HepG2 (cell line): ENCODE measurements at regions not wholly inside any gene's neighbourhood (a gene's known extent, or its start where the extent isn't known, plus 50 kb on each side); places are given as distances from the start of the nearest gene placed in this dataset.

ENCODE experiments used
- ARNT ChIP-seq: fragments of 450-650 bp; IDR thresholded peaks from 2 replicates; pipeline ENCODE4 v1.6.1; 2017
- CTCF ChIP-seq: sonication (generic); formaldehyde crosslinking; IDR thresholded peaks from 2 replicates; pipeline ENCODE4 v1.5.0; 2020; ENCODE audit warnings: mild to moderate bottlenecking, missing genetic modification reagents, moderate library complexity
- MBNL3 ChIP-seq: fragments of 250-450 bp; sonication (Bioruptor Pico); conservative IDR thresholded peaks from 2 replicates; pipeline ENCODE4 v1.8.0; 2022; ENCODE audit warnings: mild to moderate bottlenecking, inconsistent platforms
- POLR2AphosphoS5 ChIP-seq: IDR thresholded peaks from 2 replicates; pipeline ENCODE4 v1.6.1; 2012; ENCODE audit warnings: low read depth, low read length
- SMARCC2 ChIP-seq: fragments of 450-650 bp; IDR thresholded peaks from 2 replicates; pipeline ENCODE4 v1.6.1; 2017; ENCODE audit warnings: antibody characterized with exemption, mild to moderate bottlenecking
- SMARCE1 ChIP-seq: fragments of 450-650 bp; IDR thresholded peaks from 2 replicates; pipeline ENCODE4 v1.6.1; 2017; ENCODE audit warnings: borderline replicate concordance
- SOX6 ChIP-seq, 2 experiments: fragments of 450-650 bp in 1 of 2; sonication (generic) in 1 of 2; formaldehyde crosslinking in 1 of 2; IDR thresholded peaks; 2 replicates each; pipeline versions ENCODE4 v1.4.0 to v1.6.1; 2017 to 2020; ENCODE audit warnings: antibody characterized with exemption in 1 of 2, mild to moderate bottlenecking in 1 of 2, missing genetic modification reagents in 1 of 2
- TAF1 ChIP-seq: sonication (generic); formaldehyde crosslinking; IDR thresholded peaks from 2 replicates; pipeline ENCODE4 v1.4.0; 2020; ENCODE audit warnings: missing genetic modification reagents
- ZNF558 ChIP-seq: sonication (generic); formaldehyde crosslinking; IDR thresholded peaks from 2 replicates; pipeline ENCODE4 v1.9.0; 2022; ENCODE audit warnings: mild to moderate bottlenecking, missing genetic modification reagents, borderline replicate concordance
- ZNF629 ChIP-seq: sonication (generic); formaldehyde crosslinking; conservative IDR thresholded peaks from 2 replicates; pipeline ENCODE4 v1.5.0; 2020; ENCODE audit warnings: missing genetic modification reagents
- ZNF766 ChIP-seq: sonication (generic); formaldehyde crosslinking; IDR thresholded peaks from 2 replicates; pipeline ENCODE4 v1.5.0; 2020; ENCODE audit warnings: missing genetic modification reagents, borderline replicate concordance

- TF ChIP-seq ZNF629 (CRISPR knock-in tag) (no peak), MBNL3 (no peak), POLR2AphosphoS5 (no peak), SOX6 (IDR thresholded peaks at IDR 0.05) (no peak), SOX6 (CRISPR knock-in tag; IDR thresholded peaks at IDR 0.05) (no peak), ZNF766 (no peak), CTCF (no peak), ARNT (no peak), SMARCC2 (no peak), SMARCE1 (no peak), TAF1 (CRISPR knock-in tag) (no peak), ZNF558 (CRISPR knock-in tag) (no peak)
Measured at GRCh38 chr2:158041400-158041799, 60.3 kb upstream of the UPP2 start.
